K562 (cell line): ENCODE measurements at regions not wholly inside any gene's neighbourhood (a gene's known extent, or its start where the extent isn't known, plus 50 kb on each side); places are given as distances from the start of the nearest gene placed in this dataset.

ENCODE experiments used
- CREB1 ChIP-seq, 2 experiments: sonication (generic) in 1 of 2; formaldehyde crosslinking in 1 of 2; IDR thresholded peaks; 2 replicates each; pipeline versions ENCODE4 v1.6.1 to v1.8.0; 2012 to 2022; ENCODE audit warnings: inconsistent platforms in 1 of 2, mild to moderate bottlenecking in 1 of 2, missing genetic modification reagents in 1 of 2, moderate library complexity in 1 of 2
- STAG1 ChIP-seq: sonication (generic); formaldehyde crosslinking; IDR thresholded peaks from 2 replicates; pipeline ENCODE4 v1.5.0; 2020; ENCODE audit warnings: missing genetic modification reagents, borderline replicate concordance
- TF ChIP-seq, protein P1 (sequence below): fragments of 450-650 bp; IDR thresholded peaks from 2 replicates; pipeline ENCODE4 v1.6.1; 2018; ENCODE audit not compliant: partially characterized antibody

GRCh38 chr12:74836567-74836966 lies 298.9 kb downstream of the ATXN7L3B start:
- TF ChIP-seq CREB1 (IDR thresholded peaks at IDR 0.05): no peak
- no peak for TF ChIP-seq CREB1 (CRISPR knock-in tag; IDR thresholded peaks at IDR 0.05)
- no peak for TF ChIP-seq STAG1 (CRISPR knock-in tag)
- TF ChIP-seq, protein P1, sequence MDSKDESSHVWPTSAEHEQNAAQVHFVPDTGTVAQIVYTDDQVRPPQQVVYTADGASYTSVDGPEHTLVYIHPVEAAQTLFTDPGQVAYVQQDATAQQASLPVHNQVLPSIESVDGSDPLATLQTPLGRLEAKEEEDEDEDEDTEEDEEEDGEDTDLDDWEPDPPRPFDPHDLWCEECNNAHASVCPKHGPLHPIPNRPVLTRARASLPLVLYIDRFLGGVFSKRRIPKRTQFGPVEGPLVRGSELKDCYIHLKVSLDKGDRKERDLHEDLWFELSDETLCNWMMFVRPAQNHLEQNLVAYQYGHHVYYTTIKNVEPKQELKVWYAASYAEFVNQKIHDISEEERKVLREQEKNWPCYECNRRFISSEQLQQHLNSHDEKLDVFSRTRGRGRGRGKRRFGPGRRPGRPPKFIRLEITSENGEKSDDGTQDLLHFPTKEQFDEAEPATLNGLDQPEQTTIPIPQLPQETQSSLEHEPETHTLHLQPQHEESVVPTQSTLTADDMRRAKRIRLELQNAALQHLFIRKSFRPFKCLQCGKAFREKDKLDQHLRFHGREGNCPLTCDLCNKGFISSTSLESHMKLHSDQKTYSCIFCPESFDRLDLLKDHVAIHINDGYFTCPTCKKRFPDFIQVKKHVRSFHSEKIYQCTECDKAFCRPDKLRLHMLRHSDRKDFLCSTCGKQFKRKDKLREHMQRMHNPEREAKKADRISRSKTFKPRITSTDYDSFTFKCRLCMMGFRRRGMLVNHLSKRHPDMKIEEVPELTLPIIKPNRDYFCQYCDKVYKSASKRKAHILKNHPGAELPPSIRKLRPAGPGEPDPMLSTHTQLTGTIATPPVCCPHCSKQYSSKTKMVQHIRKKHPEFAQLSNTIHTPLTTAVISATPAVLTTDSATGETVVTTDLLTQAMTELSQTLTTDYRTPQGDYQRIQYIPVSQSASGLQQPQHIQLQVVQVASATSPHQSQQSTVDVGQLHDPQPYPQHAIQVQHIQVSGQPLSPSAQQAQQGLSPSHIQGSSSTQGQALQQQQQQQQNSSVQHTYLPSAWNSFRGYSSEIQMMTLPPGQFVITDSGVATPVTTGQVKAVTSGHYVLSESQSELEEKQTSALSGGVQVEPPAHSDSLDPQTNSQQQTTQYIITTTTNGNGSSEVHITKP: no peak
